ENCODE measurements at regions not wholly inside any gene's neighbourhood (a gene's known extent, or its start where the extent isn't known, plus 50 kb on each side); places are given as distances from the start of the nearest gene placed in this dataset.

GRCh38 chrX:8971116-8971515 lies 62.8 kb downstream of the FAM9B start:
- in situ Hi-C loops (cut with MboI; ENCODE audit: low sequenced_read_pairs), result loop anchor here (25.0 kb wide), 1 partner anchor 741 kb away; no protein-coding TSS in a partner anchor

- in situ Hi-C loops (cut with MboI; ENCODE audit: low sequenced_read_pairs), result loop anchor here (25.0 kb wide), 1 partner anchor 743 kb away; no protein-coding TSS in a partner anchor
Measured at GRCh38 chrX:8969378-8969777, 64.5 kb downstream of the FAM9B start.

- in situ Hi-C loops (cut with MboI; ENCODE audit: low sequenced_read_pairs), result loop anchor here (25.0 kb wide), 1 partner anchor 745 kb away; no protein-coding TSS in a partner anchor
Measured at GRCh38 chrX:8967461-8967860, 66.5 kb downstream of the FAM9B start.

- in situ Hi-C loops (cut with MboI; ENCODE audit: low sequenced_read_pairs), result loop anchor here (25.0 kb wide), 1 partner anchor 751 kb away; no protein-coding TSS in a partner anchor
Measured at GRCh38 chrX:8960957-8961468, 72.9 kb downstream of the FAM9B start.

- in situ Hi-C loops (cut with MboI; ENCODE audit: low sequenced_read_pairs), result loop anchor here (25.0 kb wide), 1 partner anchor 757 kb away; no protein-coding TSS in a partner anchor
Measured at GRCh38 chrX:8955511-8955910, 78.4 kb downstream of the FAM9B start.

- in situ Hi-C loops (cut with MboI; ENCODE audit: low sequenced_read_pairs), result no loop called here
Measured at GRCh38 chrX:8946563-8946962, 87.4 kb downstream of the FAM9B start.

- in situ Hi-C loops (cut with MboI; ENCODE audit: low sequenced_read_pairs), result no loop called here
Measured at GRCh38 chrX:8939322-8939721, 94.6 kb downstream of the FAM9B start.

- in situ Hi-C loops (cut with MboI; ENCODE audit: low sequenced_read_pairs), result no loop called here
Measured at GRCh38 chrX:8927701-8928100, 106.2 kb downstream of the FAM9B start.

GRCh38 chrX:8927066-8927635 lies 106.8 kb downstream of the FAM9B start:
- in situ Hi-C loops (cut with MboI; ENCODE audit: low sequenced_read_pairs), result no loop called here

GRCh38 chrX:8921615-8922014 lies 112.3 kb downstream of the FAM9B start:
- in situ Hi-C loops (cut with MboI; ENCODE audit: low sequenced_read_pairs), result no loop called here

GRCh38 chrX:8919801-8920200 lies 114.1 kb downstream of the FAM9B start:
- in situ Hi-C loops (cut with MboI; ENCODE audit: low sequenced_read_pairs), result no loop called here

- in situ Hi-C loops (cut with MboI; ENCODE audit: low sequenced_read_pairs), result no loop called here
Measured at GRCh38 chrX:8916697-8917096, 115.5 kb upstream of the FAM9A start.

GRCh38 chrX:8914681-8915080 lies 113.5 kb upstream of the FAM9A start:
- in situ Hi-C loops (cut with MboI; ENCODE audit: low sequenced_read_pairs), result no loop called here

GRCh38 chrX:8913655-8914409 lies 112.6 kb upstream of the FAM9A start:
- in situ Hi-C loops (cut with MboI; ENCODE audit: low sequenced_read_pairs), result no loop called here

GRCh38 chrX:8907688-8908087 lies 106.5 kb upstream of the FAM9A start:
- in situ Hi-C loops (cut with MboI; ENCODE audit: low sequenced_read_pairs), result no loop called here

GRCh38 chrX:8906299-8906938 lies 105.2 kb upstream of the FAM9A start:
- in situ Hi-C loops (cut with MboI; ENCODE audit: low sequenced_read_pairs), result no loop called here

- in situ Hi-C loops (cut with MboI; ENCODE audit: low sequenced_read_pairs), result no loop called here
Measured at GRCh38 chrX:8897259-8897658, 96.1 kb upstream of the FAM9A start.

- in situ Hi-C loops (cut with MboI; ENCODE audit: low sequenced_read_pairs), result no loop called here
Measured at GRCh38 chrX:8890794-8891193, 89.6 kb upstream of the FAM9A start.

- in situ Hi-C loops (cut with MboI; ENCODE audit: low sequenced_read_pairs), result no loop called here
Measured at GRCh38 chrX:8887004-8887403, 85.8 kb upstream of the FAM9A start.

GRCh38 chrX:8879750-8880149 lies 78.6 kb upstream of the FAM9A start:
- in situ Hi-C loops (cut with MboI; ENCODE audit: low sequenced_read_pairs), result no loop called here

- in situ Hi-C loops (cut with MboI; ENCODE audit: low sequenced_read_pairs), result no loop called here
Measured at GRCh38 chrX:8873956-8874355, 72.8 kb upstream of the FAM9A start.

- in situ Hi-C loops (cut with MboI; ENCODE audit: low sequenced_read_pairs), result no loop called here
Measured at GRCh38 chrX:8873102-8873501, 71.9 kb upstream of the FAM9A start.

Measured in HL-60/S4 (cell line).